ENCODE measurements at regions not wholly inside any gene's neighbourhood (a gene's known extent, or its start where the extent isn't known, plus 50 kb on each side); places are given as distances from the start of the nearest gene placed in this dataset.
"Not testable (repeated sequence)": the region's sequence is repeated elsewhere in the genome, so short reads cannot be mapped to it uniquely, and the experiment has no call there.

DNA sequence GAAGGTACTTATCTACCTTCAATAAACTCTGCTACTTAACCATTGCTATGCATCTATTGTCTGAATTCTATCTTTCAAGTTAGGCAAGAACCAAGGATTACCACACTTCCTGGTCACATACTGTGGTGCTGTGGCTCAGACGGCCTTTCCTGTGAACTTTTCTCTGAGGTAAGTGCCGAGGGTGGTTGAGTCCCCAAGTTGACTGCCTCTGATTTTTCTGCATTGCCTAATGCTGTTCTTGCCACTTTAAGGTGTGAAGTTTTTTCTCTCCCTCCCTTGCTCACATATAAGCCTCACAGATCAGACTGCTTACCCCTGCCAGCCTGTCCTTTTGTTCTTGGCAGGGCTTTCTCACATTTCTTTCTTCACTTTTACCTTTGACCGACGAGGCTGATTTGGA, 348.0 kb upstream of the POU3F4 start (continued):
- TF ChIP-seq EZH2 (IDR thresholded peaks at IDR 0.05) (no peak), ELF1 (IDR thresholded peaks at IDR 0.05; ENCODE audit: borderline replicate concordance, low read depth) (no peak), CBX3 (IDR thresholded peaks at IDR 0.05; ENCODE audit: low read depth) (no peak), JUND (IDR thresholded peaks at IDR 0.05) (no peak), EZH2phosphoT487 (IDR thresholded peaks at IDR 0.05; ENCODE audit: borderline replicate concordance) (no peak)

DNA sequence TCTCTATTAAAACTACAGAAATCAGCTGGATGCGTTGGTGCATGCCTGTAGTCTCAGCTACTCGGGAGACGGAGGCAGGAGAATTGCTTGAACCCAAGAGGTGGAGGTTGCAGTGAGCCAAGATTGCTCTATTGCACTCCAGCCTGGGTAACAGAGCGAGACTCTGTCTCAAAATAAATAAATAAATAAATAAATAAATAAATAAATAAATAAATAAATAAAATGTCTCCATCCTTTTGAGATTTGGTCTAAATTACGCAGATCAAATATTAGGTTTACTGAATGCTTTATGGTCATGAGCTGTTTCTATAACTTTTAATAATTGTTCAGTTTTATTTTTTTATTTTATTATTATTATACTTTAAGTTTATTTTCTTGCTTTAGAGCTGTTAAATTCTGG, 344.0 kb upstream of the POU3F4 start:
- H3K27ac ChIP-seq (ENCODE audit: low read depth, low read length); H3K9ac ChIP-seq (ENCODE audit: low read length); intact Hi-C loops (cut with micrococcal nuclease); ATAC-seq; H3K27me3 ChIP-seq (ENCODE audit: insufficient read depth, low read length); H3K4me1 ChIP-seq (ENCODE audit: control insufficient read depth in 1 of 2, insufficient read depth in 2 of 2, low read length in 2 of 2); H3K4me3 ChIP-seq (replicated peaks in 1 of 2; ENCODE audit: low read depth in 1 of 2, low read length in 2 of 2); BruUV-seq (replicated peaks); H3K9me2 ChIP-seq (ENCODE audit: insufficient read depth); H3K79me2 ChIP-seq (ENCODE audit: insufficient read depth, low read length); H3K36me3 ChIP-seq (ENCODE audit: control insufficient read depth in 1 of 2, insufficient read depth in 2 of 2, low read length in 2 of 2); RAD21 ChIA-PET (ENCODE audit: low non-redundant PET in 1 of 2, low total read pairs in 2 of 2, uncharacterized antibody in 2 of 2, unreplicated experiment in 2 of 2); POLR2A ChIA-PET; H4K20me1 ChIP-seq (ENCODE audit: insufficient read depth); H3K4me2 ChIP-seq (ENCODE audit: low read length); DNase-seq (ENCODE audit: low read depth, low spot score); CTCF ChIA-PET; H3K9me3 ChIP-seq (ENCODE audit: control insufficient read depth in 1 of 2, insufficient read depth in 1 of 2, low read depth in 1 of 2, low read length in 2 of 2); H2AFZ ChIP-seq (ENCODE audit: low read depth, low read length, poor library complexity, severe bottlenecking): not testable (repeated sequence)

DNA sequence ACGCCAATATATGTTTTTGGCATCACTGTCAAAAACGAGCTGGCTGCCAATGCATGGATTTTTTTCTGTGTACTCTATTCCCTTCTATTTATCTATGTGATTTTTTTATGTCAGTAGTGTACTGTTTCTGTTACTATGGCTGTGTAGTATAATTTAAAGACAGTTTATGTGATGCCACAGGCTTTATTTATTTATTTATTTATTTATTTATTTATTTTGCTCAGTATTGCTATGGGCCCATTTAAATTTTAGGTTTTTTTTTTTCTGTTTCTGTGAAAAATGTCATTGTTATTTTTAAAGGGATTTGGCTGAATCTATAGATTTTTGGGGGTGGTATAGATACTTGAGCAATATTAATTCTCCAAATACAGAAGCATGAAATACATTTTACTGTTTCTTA, 338.4 kb upstream of the POU3F4 start:
- intact Hi-C loops (cut with micrococcal nuclease): loop anchor here (10.0 kb wide), 1 partner anchor 55 kb away; no protein-coding TSS in a partner anchor
- no peaks in the 10 kb centered on the region for H3K36me3 ChIP-seq (ENCODE audit: control insufficient read depth in 1 of 2, insufficient read depth in 2 of 2, low read length in 2 of 2)
- DNase-seq (ENCODE audit: low read depth, low spot score): no peak
- H3K9me2 ChIP-seq (ENCODE audit: insufficient read depth): no peaks in the 10 kb centered on the region
- no peaks in the 10 kb centered on the region for H3K27me3 ChIP-seq (ENCODE audit: insufficient read depth, low read length)
- no TSS peak for BruUV-seq (replicated peaks)
- no peaks in the 10 kb centered on the region for H4K20me1 ChIP-seq (ENCODE audit: insufficient read depth)
- no peak overlapping the region for H3K9ac ChIP-seq (ENCODE audit: low read length)
- no peak overlapping the region for H3K4me3 ChIP-seq (replicated peaks in 1 of 2; ENCODE audit: low read depth in 1 of 2, low read length in 2 of 2)
- CTCF ChIA-PET: no interaction called here
- H2AFZ ChIP-seq (ENCODE audit: low read depth, low read length, poor library complexity, severe bottlenecking): no peak overlapping the region
- H3K4me2 ChIP-seq (ENCODE audit: low read length): no peak overlapping the region
- no peaks in the 10 kb centered on the region for H3K9me3 ChIP-seq (ENCODE audit: control insufficient read depth in 1 of 2, insufficient read depth in 1 of 2, low read depth in 1 of 2, low read length in 2 of 2)
- H3K27ac ChIP-seq (ENCODE audit: low read depth, low read length): no peak overlapping the region
- ATAC-seq: no peak
- POLR2A ChIA-PET: no interaction called here
- RAD21 ChIA-PET (ENCODE audit: low non-redundant PET in 1 of 2, low total read pairs in 2 of 2, uncharacterized antibody in 2 of 2, unreplicated experiment in 2 of 2): no interaction called here
- H3K4me1 ChIP-seq (ENCODE audit: control insufficient read depth in 1 of 2, insufficient read depth in 2 of 2, low read length in 2 of 2): no peaks in the 10 kb centered on the region
- no peaks in the 10 kb centered on the region for H3K79me2 ChIP-seq (ENCODE audit: insufficient read depth, low read length)
- TF ChIP-seq, protein P1, sequence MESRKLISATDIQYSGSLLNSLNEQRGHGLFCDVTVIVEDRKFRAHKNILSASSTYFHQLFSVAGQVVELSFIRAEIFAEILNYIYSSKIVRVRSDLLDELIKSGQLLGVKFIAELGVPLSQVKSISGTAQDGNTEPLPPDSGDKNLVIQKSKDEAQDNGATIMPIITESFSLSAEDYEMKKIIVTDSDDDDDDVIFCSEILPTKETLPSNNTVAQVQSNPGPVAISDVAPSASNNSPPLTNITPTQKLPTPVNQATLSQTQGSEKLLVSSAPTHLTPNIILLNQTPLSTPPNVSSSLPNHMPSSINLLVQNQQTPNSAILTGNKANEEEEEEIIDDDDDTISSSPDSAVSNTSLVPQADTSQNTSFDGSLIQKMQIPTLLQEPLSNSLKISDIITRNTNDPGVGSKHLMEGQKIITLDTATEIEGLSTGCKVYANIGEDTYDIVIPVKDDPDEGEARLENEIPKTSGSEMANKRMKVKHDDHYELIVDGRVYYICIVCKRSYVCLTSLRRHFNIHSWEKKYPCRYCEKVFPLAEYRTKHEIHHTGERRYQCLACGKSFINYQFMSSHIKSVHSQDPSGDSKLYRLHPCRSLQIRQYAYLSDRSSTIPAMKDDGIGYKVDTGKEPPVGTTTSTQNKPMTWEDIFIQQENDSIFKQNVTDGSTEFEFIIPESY (IDR thresholded peaks at IDR 0.05; ENCODE audit: extremely low read depth, insufficient replicate concordance, low read length): no peak
- TF ChIP-seq RAD21 (IDR thresholded peaks at IDR 0.05; ENCODE audit: low read depth) (no peak), CEBPB (IDR thresholded peaks at IDR 0.05; ENCODE audit: low read depth) (no peak), SP1 (IDR thresholded peaks at IDR 0.05; ENCODE audit: low read depth) (no peak), EZH2 (IDR thresholded peaks at IDR 0.05) (no peak), FOSL1 (IDR thresholded peaks at IDR 0.05; ENCODE audit: low read depth) (no peak), SIN3A (IDR thresholded peaks at IDR 0.05; ENCODE audit: low read depth) (no peak), SRF (IDR thresholded peaks at IDR 0.05; ENCODE audit: low read depth) (no peak), ZFX (IDR thresholded peaks at IDR 0.05) (no peak), ZNF274 (IDR thresholded peaks at IDR 0.05; ENCODE audit: low read depth, low read length) (no peak), YY1 (IDR thresholded peaks at IDR 0.05; ENCODE audit: extremely low read depth, insufficient replicate concordance, low read depth, low read length) (no peak)
- TF ChIP-seq, protein P2, sequence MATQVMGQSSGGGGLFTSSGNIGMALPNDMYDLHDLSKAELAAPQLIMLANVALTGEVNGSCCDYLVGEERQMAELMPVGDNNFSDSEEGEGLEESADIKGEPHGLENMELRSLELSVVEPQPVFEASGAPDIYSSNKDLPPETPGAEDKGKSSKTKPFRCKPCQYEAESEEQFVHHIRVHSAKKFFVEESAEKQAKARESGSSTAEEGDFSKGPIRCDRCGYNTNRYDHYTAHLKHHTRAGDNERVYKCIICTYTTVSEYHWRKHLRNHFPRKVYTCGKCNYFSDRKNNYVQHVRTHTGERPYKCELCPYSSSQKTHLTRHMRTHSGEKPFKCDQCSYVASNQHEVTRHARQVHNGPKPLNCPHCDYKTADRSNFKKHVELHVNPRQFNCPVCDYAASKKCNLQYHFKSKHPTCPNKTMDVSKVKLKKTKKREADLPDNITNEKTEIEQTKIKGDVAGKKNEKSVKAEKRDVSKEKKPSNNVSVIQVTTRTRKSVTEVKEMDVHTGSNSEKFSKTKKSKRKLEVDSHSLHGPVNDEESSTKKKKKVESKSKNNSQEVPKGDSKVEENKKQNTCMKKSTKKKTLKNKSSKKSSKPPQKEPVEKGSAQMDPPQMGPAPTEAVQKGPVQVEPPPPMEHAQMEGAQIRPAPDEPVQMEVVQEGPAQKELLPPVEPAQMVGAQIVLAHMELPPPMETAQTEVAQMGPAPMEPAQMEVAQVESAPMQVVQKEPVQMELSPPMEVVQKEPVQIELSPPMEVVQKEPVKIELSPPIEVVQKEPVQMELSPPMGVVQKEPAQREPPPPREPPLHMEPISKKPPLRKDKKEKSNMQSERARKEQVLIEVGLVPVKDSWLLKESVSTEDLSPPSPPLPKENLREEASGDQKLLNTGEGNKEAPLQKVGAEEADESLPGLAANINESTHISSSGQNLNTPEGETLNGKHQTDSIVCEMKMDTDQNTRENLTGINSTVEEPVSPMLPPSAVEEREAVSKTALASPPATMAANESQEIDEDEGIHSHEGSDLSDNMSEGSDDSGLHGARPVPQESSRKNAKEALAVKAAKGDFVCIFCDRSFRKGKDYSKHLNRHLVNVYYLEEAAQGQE (IDR thresholded peaks at IDR 0.05; ENCODE audit: low read depth): no peak

Data from HCT116 (cell line).